ENCODE measurements at regions not wholly inside any gene's neighbourhood (a gene's known extent, or its start where the extent isn't known, plus 50 kb on each side); places are given as distances from the start of the nearest gene placed in this dataset.

- no peak for DNase-seq
Measured at GRCh38 chr9:85249313-85249621, 492.5 kb downstream of the AGTPBP1 start.

- DNase-seq = no peak
Measured at GRCh38 chr9:85248514-85249312, 493.0 kb downstream of the AGTPBP1 start.

- no peak for DNase-seq
Measured at GRCh38 chr9:85246541-85246940, 495.2 kb downstream of the AGTPBP1 start.

GRCh38 chr9:85244856-85245255, 496.9 kb downstream of the AGTPBP1 start:
- no peak for DNase-seq

- DNase-seq = no peak
Measured at GRCh38 chr9:85243977-85244376, 497.8 kb downstream of the AGTPBP1 start.

- no peak for DNase-seq
Measured at GRCh38 chr9:85237478-85237877, 504.3 kb downstream of the AGTPBP1 start.

GRCh38 chr9:85230081-85230480, 511.7 kb downstream of the AGTPBP1 start:
- DNase-seq = no peak

GRCh38 chr9:85228111-85228855, 513.5 kb downstream of the AGTPBP1 start:
- no peak for DNase-seq

GRCh38 chr9:85225180-85225579, 516.6 kb downstream of the AGTPBP1 start:
- DNase-seq = no peak

- DNase-seq = peak in 1 of 2 experiments; percentile 6
Measured at GRCh38 chr9:85224729-85225128, 517.0 kb downstream of the AGTPBP1 start.

- DNase-seq = no peak
Measured at GRCh38 chr9:85224301-85224700, 517.5 kb downstream of the AGTPBP1 start.

GRCh38 chr9:85223506-85224125, 518.1 kb downstream of the AGTPBP1 start:
- no peak for DNase-seq

GRCh38 chr9:85216601-85217000, 525.2 kb downstream of the AGTPBP1 start:
- no peak for DNase-seq

- DNase-seq = no peak
Measured at GRCh38 chr9:85215961-85216360, 525.8 kb downstream of the AGTPBP1 start.

- no peak for DNase-seq
Measured at GRCh38 chr9:85215416-85215815, 526.3 kb downstream of the AGTPBP1 start.

- DNase-seq = no peak
Measured at GRCh38 chr9:85213650-85214607, 527.8 kb downstream of the AGTPBP1 start.

GRCh38 chr9:85212887-85213286, 528.9 kb downstream of the AGTPBP1 start:
- DNase-seq = peak in 1 of 2 experiments; percentile 4

GRCh38 chr9:85212209-85212608, 529.5 kb downstream of the AGTPBP1 start:
- DNase-seq = no peak

- DNase-seq = no peak
Measured at GRCh38 chr9:85208666-85209065, 533.1 kb downstream of the AGTPBP1 start.

GRCh38 chr9:85204176-85204575, 534.6 kb downstream of the NTRK2 start:
- DNase-seq = no peak

- no peak for DNase-seq
Measured at GRCh38 chr9:85202596-85202995, 533.1 kb downstream of the NTRK2 start.

GRCh38 chr9:85200726-85201404, 531.3 kb downstream of the NTRK2 start:
- DNase-seq = no peak
